ENCODE measurements at regions not wholly inside any gene's neighbourhood (a gene's known extent, or its start where the extent isn't known, plus 50 kb on each side); places are given as distances from the start of the nearest gene placed in this dataset.

DNA sequence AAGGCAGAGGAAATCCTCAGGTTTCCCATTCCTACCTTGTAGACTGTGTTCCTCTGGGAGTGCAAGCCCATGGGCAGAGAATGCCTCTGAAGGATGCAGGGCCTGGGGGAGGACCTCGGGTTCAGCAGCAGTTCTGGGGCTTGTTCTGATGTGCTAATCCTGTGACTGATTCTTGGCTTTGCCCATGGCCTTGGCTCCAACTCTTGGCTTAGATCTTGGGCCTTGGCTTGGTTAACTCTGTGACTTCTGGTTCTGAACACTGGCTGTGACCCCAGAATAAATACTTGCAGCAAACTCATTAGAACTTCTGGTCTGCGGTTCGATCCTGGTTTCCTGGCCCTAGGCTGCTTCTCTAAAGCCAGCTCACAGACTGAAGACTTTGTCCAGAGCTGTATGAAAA lies 366.9 kb upstream of the ZEB2 start:
- Histone ChIP-seq H3K9me3 (no peaks in the 10 kb centered on the region), H3K4me3 (no peak overlapping the region), H3K36me3 (no peaks in the 10 kb centered on the region), H3K27ac (no peak overlapping the region), H3K27me3 (no peaks in the 10 kb centered on the region), H3K4me1 (peaks cover 0 to 12% (median 3%) of the 10 kb centered on the region in 4 donors)
- DNase-seq = peak; percentile 71
- intact Hi-C loops (cut with DNase I) = no loop called here
- WGBS, 2 donors = 57 to 75% methylated on average over 3 of the region's 3 CpGs
- TF ChIP-seq POLR2AphosphoS5 (IDR thresholded peaks at IDR 0.05) = no peak

- no peak for DNase-seq
- WGBS, 2 donors = 91 to 93% methylated on average over 8 of the region's 8 CpGs
- intact Hi-C loops (cut with DNase I) = no loop called here
- Histone ChIP-seq H3K27ac (no peak overlapping the region), H3K4me3 (no peak overlapping the region), H3K36me3 (no peaks in the 10 kb centered on the region), H3K9me3 (no peaks in the 10 kb centered on the region), H3K4me1 (peaks cover 0 to 8% (median 3%) of the 10 kb centered on the region in 4 donors), H3K27me3 (no peaks in the 10 kb centered on the region)
- no peak for TF ChIP-seq CTCF (IDR thresholded peaks at IDR 0.05)
- no peak for TF ChIP-seq EP300 (IDR thresholded peaks at IDR 0.05)
- no peak for TF ChIP-seq POLR2A (IDR thresholded peaks at IDR 0.05)
- no peak for TF ChIP-seq POLR2AphosphoS5 (IDR thresholded peaks at IDR 0.05)
Observed at GRCh38 chr2:144877893-144878292, 358.0 kb upstream of the ZEB2 start.

DNA sequence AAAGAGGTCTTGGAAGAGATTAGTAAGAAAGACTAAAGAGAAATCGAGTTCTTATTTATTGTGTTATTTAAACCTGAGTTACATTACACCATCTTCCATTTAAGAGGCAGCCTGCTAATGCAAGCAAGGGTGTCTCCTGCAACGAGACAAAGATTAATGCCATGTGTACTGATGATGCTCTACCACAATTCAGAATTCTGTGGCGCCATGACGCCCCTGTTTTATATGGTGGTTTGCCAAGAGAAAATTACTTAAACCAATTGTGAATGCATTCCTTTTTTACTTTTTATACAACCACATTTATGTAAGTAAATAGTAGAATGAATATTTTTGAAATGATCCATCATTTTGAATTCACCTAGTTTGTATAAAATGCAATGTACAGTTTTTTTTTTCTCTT lies 356.1 kb upstream of the ZEB2 start:
- no peak overlapping the region for H3K4me3 ChIP-seq
- no peak for DNase-seq

GRCh38 chr2:144875290-144875969 lies 355.5 kb upstream of the ZEB2 start:
- WGBS, 2 donors = 65 to 74% methylated on average over 3 of the region's 3 CpGs
- H3K36me3 ChIP-seq = no peaks in the 10 kb centered on the region
- no peaks in the 10 kb centered on the region for H3K9me3 ChIP-seq
- H3K27ac ChIP-seq = no peak overlapping the region
- H3K27me3 ChIP-seq = no peaks in the 10 kb centered on the region
- H3K4me3 ChIP-seq = no peak overlapping the region
- intact Hi-C loops (cut with DNase I) = no loop called here
- H3K4me1 ChIP-seq = peaks cover 0 to 8% (median 3%) of the 10 kb centered on the region in 4 donors
- no peak for DNase-seq
- TF ChIP-seq CTCF (IDR thresholded peaks at IDR 0.05) = no peak
- peak in 2 of 4 donors; percentile 14 to 57 for TF ChIP-seq POLR2AphosphoS5 (IDR thresholded peaks at IDR 0.05)

More for the DNA sequence above, 356.1 kb upstream of the ZEB2 start:
- Histone ChIP-seq H3K27me3 (no peaks in the 10 kb centered on the region), H3K4me1 (peaks cover 0 to 8% (median 3%) of the 10 kb centered on the region in 4 donors), H3K27ac (no peak overlapping the region), H3K9me3 (no peaks in the 10 kb centered on the region), H3K36me3 (no peaks in the 10 kb centered on the region)
- TF ChIP-seq EP300 (IDR thresholded peaks at IDR 0.05) (no peak), CTCF (IDR thresholded peaks at IDR 0.05) (no peak), POLR2AphosphoS5 (IDR thresholded peaks at IDR 0.05) (no peak), POLR2A (IDR thresholded peaks at IDR 0.05) (no peak)
- intact Hi-C loops (cut with DNase I) = no loop called here
- 74 to 87% methylated on average over 4 of the region's 4 CpGs for WGBS, 2 donors

- Histone ChIP-seq H3K9me3 (no peaks in the 10 kb centered on the region), H3K4me3 (no peak overlapping the region), H3K4me1 (no peaks in the 10 kb centered on the region), H3K27ac (no peak overlapping the region), H3K27me3 (no peaks in the 10 kb centered on the region), H3K36me3 (no peaks in the 10 kb centered on the region)
- intact Hi-C loops (cut with DNase I) = no loop called here
- 89 to 97% methylated on average over 1 of the region's 1 CpG for WGBS, 2 donors
- no peak for TF ChIP-seq POLR2AphosphoS5 (IDR thresholded peaks at IDR 0.05)
- no peak for TF ChIP-seq CTCF (IDR thresholded peaks at IDR 0.05)
- TF ChIP-seq EP300 (IDR thresholded peaks at IDR 0.05) = no peak
- TF ChIP-seq POLR2A (IDR thresholded peaks at IDR 0.05) = no peak
- no peak for DNase-seq
Observed at GRCh38 chr2:144865670-144866069, 345.8 kb upstream of the ZEB2 start.

All from sigmoid colon (tissue), 6 donors.